Body of pancreas (tissue), 4 donors: ENCODE measurements at regions not wholly inside any gene's neighbourhood (a gene's known extent, or its start where the extent isn't known, plus 50 kb on each side); places are given as distances from the start of the nearest gene placed in this dataset.

Experiments used
- CTCF ChIP-seq, 7 experiments: fragments of 450-650 bp in 4 of 7; fragments of 200-600 bp in 3 of 7; sonication (generic) in 3 of 7; IDR thresholded peaks; one replicate each; pipeline ENCODE4 v1.5.1; 2016 to 2019; ENCODE audit warnings: antibody characterized with exemption in 7 of 7
- POLR2A ChIP-seq, 3 donors: fragments of 450-650 bp; IDR thresholded peaks; one replicate each; pipeline ENCODE4 v1.6.1; 2016; ENCODE audit warnings: antibody characterized with exemption in 3 of 3, mild to moderate bottlenecking in 2 of 3

GRCh38 chr10:58072634-58073033 is 195.1 kb downstream of the IPMK start:
- no peak for TF ChIP-seq CTCF (IDR thresholded peaks at IDR 0.05)
- TF ChIP-seq POLR2A (IDR thresholded peaks at IDR 0.05), result no peak
